ENCODE measurements at regions not wholly inside any gene's neighbourhood (a gene's known extent, or its start where the extent isn't known, plus 50 kb on each side); places are given as distances from the start of the nearest gene placed in this dataset.

DNA sequence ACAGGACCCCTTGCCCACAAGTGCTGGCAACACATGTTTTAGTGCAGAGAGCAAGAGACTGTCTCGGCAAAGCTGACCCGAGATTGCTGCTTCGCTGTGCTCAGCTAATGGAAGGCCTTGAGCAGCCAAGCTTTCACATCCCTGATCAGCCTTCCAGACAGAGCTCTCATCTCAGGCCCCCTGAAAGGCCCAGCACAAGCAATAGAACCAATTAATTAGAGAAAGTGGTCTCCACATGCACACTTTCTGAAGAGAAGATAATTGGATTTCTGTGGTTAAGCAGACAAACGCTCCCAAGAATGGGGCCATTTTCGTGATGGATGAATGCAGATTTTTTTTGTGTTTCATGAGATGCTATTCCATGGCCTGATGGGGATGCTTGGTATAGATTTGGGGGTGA is 174.9 kb downstream of the NSG2 start:
- TF ChIP-seq POLR2A (IDR thresholded peaks at IDR 0.05) (no peak), POLR2AphosphoS5 (IDR thresholded peaks at IDR 0.05; ENCODE audit: insufficient read depth in 1 of 2, low read depth in 1 of 2) (no peak)
- TF ChIP-seq, protein P1, sequence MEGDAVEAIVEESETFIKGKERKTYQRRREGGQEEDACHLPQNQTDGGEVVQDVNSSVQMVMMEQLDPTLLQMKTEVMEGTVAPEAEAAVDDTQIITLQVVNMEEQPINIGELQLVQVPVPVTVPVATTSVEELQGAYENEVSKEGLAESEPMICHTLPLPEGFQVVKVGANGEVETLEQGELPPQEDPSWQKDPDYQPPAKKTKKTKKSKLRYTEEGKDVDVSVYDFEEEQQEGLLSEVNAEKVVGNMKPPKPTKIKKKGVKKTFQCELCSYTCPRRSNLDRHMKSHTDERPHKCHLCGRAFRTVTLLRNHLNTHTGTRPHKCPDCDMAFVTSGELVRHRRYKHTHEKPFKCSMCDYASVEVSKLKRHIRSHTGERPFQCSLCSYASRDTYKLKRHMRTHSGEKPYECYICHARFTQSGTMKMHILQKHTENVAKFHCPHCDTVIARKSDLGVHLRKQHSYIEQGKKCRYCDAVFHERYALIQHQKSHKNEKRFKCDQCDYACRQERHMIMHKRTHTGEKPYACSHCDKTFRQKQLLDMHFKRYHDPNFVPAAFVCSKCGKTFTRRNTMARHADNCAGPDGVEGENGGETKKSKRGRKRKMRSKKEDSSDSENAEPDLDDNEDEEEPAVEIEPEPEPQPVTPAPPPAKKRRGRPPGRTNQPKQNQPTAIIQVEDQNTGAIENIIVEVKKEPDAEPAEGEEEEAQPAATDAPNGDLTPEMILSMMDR (IDR thresholded peaks at IDR 0.05), result no peak
